Hepatocyte (in vitro differentiated cells): ENCODE measurements at regions not wholly inside any gene's neighbourhood (a gene's known extent, or its start where the extent isn't known, plus 50 kb on each side); places are given as distances from the start of the nearest gene placed in this dataset.
"Not testable (repeated sequence)": the region's sequence is repeated elsewhere in the genome, so short reads cannot be mapped to it uniquely, and the experiment has no call there.

ENCODE experiments used
- DNase-seq: peaks from one replicate; pipeline ENCODE4 v3.0.0-alpha.2; 2016; ENCODE audit warnings: low spot score
- H2AFZ ChIP-seq: fragments of 200-600 bp; sonication (generic); 2 replicates; pipeline ENCODE4 v1.6.0; 2016; ENCODE audit warnings: antibody characterized with exemption, mild to moderate bottlenecking
- H3K27ac ChIP-seq: fragments of 200-600 bp; sonication (generic); 2 replicates; pipeline ENCODE4 v1.5.1; 2016; ENCODE audit warnings: mild to moderate bottlenecking
- H3K27me3 ChIP-seq: fragments of 200-600 bp; sonication (generic); 2 replicates; pipeline ENCODE4 v1.6.1; 2016
- H3K36me3 ChIP-seq: fragments of 200-600 bp; sonication (generic); replicated peaks from 2 replicates; pipeline ENCODE4 v1.5.1; 2016; ENCODE audit warnings: low read depth; ENCODE audit not compliant: insufficient read depth
- H3K4me1 ChIP-seq: fragments of 200-600 bp; sonication (generic); 2 replicates; pipeline ENCODE4 v1.5.1; 2016; ENCODE audit warnings: mild to moderate bottlenecking, moderate library complexity; ENCODE audit not compliant: insufficient read depth
- H3K4me2 ChIP-seq: fragments of 200-600 bp; sonication (generic); 2 replicates; pipeline ENCODE4 v1.6.0; 2016
- H3K4me3 ChIP-seq: fragments of 200-600 bp; sonication (generic); 2 replicates; pipeline ENCODE4 v1.5.1; 2016; ENCODE audit warnings: mild to moderate bottlenecking
- H3K79me2 ChIP-seq: fragments of 200-600 bp; sonication (generic); 2 replicates; pipeline ENCODE4 v1.6.0; 2017; ENCODE audit warnings: mild to moderate bottlenecking
- H3K9me2 ChIP-seq: fragments of 200-600 bp; sonication (generic); replicated peaks from 2 replicates; pipeline ENCODE4 v1.6.0; 2017; ENCODE audit warnings: mild to moderate bottlenecking; ENCODE audit not compliant: insufficient read depth
- H3K9me3 ChIP-seq: fragments of 200-600 bp; sonication (generic); 2 replicates; pipeline ENCODE4 v1.5.1; 2016; ENCODE audit warnings: low read depth, mild to moderate bottlenecking
- H4K20me1 ChIP-seq: fragments of 200-600 bp; sonication (generic); 2 replicates; pipeline ENCODE4 v1.6.0; 2016; ENCODE audit warnings: mild to moderate bottlenecking; ENCODE audit not compliant: insufficient read depth, poor library complexity, severe bottlenecking
- EZH2 ChIP-seq: fragments of 200-600 bp; sonication (generic); IDR thresholded peaks from 2 replicates; pipeline ENCODE4 v1.6.1; 2016; ENCODE audit warnings: antibody characterized with exemption, mild to moderate bottlenecking, borderline replicate concordance
- EZH2phosphoT487 ChIP-seq: fragments of 200-600 bp; sonication (generic); IDR thresholded peaks from one replicate; pipeline ENCODE4 v1.6.1; 2018; ENCODE audit warnings: antibody characterized with exemption, mild to moderate bottlenecking, low read depth, moderate library complexity; ENCODE audit not compliant: unreplicated experiment, severe bottlenecking
- WGBS: methylation state at CpG from one replicate; pipeline ENCODE4 v1.1.6; 2016; ENCODE audit warnings: low lambda C conversion rate; ENCODE audit errors: missing lambda C conversion rate; 5-methylcytosine and 5-hydroxymethylcytosine counted together
- TF ChIP-seq, protein P1 (sequence below): fragments of 200-600 bp; sonication (generic); IDR thresholded peaks from 2 replicates; pipeline ENCODE4 v1.5.1; 2016; ENCODE audit warnings: antibody characterized with exemption, mild to moderate bottlenecking; ENCODE audit not compliant: poor library complexity

DNA sequence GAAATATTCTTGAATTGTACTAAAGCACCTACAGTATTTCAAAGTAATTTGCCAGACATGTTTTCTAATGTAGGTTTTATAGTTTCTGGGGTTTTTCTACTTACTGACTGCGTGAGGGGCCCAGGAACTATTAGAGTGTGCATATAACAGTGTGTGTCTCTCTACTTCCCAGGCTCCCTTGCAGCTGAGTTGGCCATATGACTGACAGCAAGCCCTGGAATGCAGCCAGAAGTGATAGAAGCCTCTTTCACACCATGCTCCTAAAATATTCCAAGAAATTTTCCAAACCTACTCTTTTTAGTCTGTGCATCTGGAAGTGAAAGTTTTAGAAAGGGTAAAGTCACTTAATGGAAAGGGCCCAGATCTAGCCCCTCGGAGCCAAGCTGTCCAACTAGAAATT, 96.7 kb upstream of the SLC7A11 start:
- Histone ChIP-seq H3K36me3 (no peaks in the 10 kb centered on the region), H3K79me2 (no peaks in the 10 kb centered on the region), H3K4me1 (no peaks in the 10 kb centered on the region), H3K27ac (no peak overlapping the region), H3K9me2 (no peaks in the 10 kb centered on the region), H3K27me3 (no peaks in the 10 kb centered on the region), H3K4me2 (no peak overlapping the region), H4K20me1 (no peaks in the 10 kb centered on the region), H3K9me3 (no peaks in the 10 kb centered on the region), H3K4me3 (no peak overlapping the region), H2AFZ (no peak overlapping the region)
- DNase-seq: no peak
- TF ChIP-seq EZH2phosphoT487: no peak
- TF ChIP-seq, protein P1, sequence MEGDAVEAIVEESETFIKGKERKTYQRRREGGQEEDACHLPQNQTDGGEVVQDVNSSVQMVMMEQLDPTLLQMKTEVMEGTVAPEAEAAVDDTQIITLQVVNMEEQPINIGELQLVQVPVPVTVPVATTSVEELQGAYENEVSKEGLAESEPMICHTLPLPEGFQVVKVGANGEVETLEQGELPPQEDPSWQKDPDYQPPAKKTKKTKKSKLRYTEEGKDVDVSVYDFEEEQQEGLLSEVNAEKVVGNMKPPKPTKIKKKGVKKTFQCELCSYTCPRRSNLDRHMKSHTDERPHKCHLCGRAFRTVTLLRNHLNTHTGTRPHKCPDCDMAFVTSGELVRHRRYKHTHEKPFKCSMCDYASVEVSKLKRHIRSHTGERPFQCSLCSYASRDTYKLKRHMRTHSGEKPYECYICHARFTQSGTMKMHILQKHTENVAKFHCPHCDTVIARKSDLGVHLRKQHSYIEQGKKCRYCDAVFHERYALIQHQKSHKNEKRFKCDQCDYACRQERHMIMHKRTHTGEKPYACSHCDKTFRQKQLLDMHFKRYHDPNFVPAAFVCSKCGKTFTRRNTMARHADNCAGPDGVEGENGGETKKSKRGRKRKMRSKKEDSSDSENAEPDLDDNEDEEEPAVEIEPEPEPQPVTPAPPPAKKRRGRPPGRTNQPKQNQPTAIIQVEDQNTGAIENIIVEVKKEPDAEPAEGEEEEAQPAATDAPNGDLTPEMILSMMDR: no peak
- TF ChIP-seq EZH2: no peak
- 89% methylated on average over 2 of the region's 2 CpGs for WGBS

- H3K4me1 ChIP-seq, H3K79me2 ChIP-seq, DNase-seq, H3K36me3 ChIP-seq, H2AFZ ChIP-seq, H3K27me3 ChIP-seq, H3K9me3 ChIP-seq, H3K4me2 ChIP-seq, H4K20me1 ChIP-seq, H3K27ac ChIP-seq, H3K4me3 ChIP-seq, H3K9me2 ChIP-seq: not testable (repeated sequence)
- WGBS: 98% methylated on average over 6 of the region's 6 CpGs
Observed at GRCh38 chr4:138338222-138338621, 96.1 kb upstream of the SLC7A11 start.

DNA sequence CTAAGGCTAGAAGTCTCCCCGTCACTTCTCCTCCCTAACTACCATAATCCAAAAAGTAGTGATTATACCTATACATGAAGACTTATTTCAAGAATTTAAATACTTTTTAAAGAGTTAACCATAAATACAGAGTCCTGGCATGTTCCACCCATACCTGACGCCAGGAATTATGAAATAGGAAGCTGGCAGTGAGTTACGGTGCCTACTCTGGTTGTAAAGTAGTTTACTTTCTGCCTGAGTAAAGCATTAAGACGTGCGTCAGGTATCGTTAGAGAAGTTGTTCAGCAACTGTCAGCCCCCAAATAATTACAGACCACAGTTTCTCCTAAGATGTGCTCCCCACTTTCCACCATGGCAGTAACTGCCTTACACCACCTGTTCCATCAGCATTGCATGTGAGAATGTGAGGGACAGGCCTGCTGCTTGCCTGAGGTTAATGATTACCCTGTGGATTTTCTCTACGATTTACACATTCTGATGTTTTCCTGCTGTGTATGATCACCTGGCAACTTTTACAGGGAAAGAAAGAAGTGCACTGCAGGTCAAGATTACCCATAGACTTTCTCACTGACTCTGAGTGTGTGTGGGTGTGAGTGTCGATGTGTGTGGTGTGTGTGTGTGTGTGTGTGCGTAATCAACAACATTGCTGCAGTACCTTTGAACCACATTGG, 92.3 kb upstream of the SLC7A11 start:
- Histone ChIP-seq H3K9me3 (no peaks in the 10 kb centered on the region), H3K4me3 (no peak overlapping the region), H4K20me1 (no peaks in the 10 kb centered on the region), H2AFZ (no peak overlapping the region), H3K9me2 (no peaks in the 10 kb centered on the region), H3K4me1 (no peaks in the 10 kb centered on the region), H3K79me2 (no peaks in the 10 kb centered on the region), H3K36me3 (no peaks in the 10 kb centered on the region), H3K27ac (peak overlapping the region; percentile 70), H3K27me3 (no peaks in the 10 kb centered on the region), H3K4me2 (peak overlapping the region; percentile 34)
- no peak for TF ChIP-seq EZH2phosphoT487
- TF ChIP-seq, protein P1: no peak
- no peak for TF ChIP-seq EZH2
- 72% methylated on average over 9 of the region's 9 CpGs for WGBS
- DNase-seq: peak; percentile 64

DNA sequence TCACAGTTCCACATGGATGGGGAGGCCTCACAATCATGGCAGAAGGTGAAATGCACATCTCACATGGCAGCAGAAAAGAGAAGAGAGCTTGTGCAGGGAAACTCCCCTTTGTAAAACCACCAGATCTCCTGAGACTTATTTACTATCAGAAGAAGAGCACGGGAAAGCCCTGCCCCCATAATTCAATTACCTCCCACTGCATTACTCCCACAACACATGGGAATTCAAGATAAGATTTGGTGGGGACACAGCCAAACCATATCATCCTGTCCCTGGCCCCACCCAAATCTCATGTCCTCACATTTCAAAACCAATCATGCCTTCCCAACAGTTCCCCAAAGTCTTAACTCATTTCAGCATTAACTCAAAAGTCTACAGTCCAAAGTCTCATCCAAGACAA, 90.3 kb upstream of the SLC7A11 start:
- not testable (repeated sequence) for H3K4me3 ChIP-seq, H3K36me3 ChIP-seq, DNase-seq, H3K9me2 ChIP-seq, H3K27me3 ChIP-seq, H3K79me2 ChIP-seq, H3K9me3 ChIP-seq, H3K4me2 ChIP-seq, H4K20me1 ChIP-seq, H3K27ac ChIP-seq, H3K4me1 ChIP-seq, H2AFZ ChIP-seq
- WGBS: 91% methylated on average over 1 of the region's 1 CpG
